Endothelial cell of hepatic sinusoid (primary cell): ENCODE measurements at regions not wholly inside any gene's neighbourhood (a gene's known extent, or its start where the extent isn't known, plus 50 kb on each side); places are given as distances from the start of the nearest gene placed in this dataset.

Experiments
- in situ Hi-C: cut with HindIII; loops from 2 replicates; pipeline ENCODE4 v1.10.0; 2017; ENCODE audit warnings: low sequenced_read_pairs

- in situ Hi-C loops: no loop called here
These were observed 742.6 kb upstream of the HS6ST1 start for GRCh38 chr2:129061069-129061768.

DNA sequence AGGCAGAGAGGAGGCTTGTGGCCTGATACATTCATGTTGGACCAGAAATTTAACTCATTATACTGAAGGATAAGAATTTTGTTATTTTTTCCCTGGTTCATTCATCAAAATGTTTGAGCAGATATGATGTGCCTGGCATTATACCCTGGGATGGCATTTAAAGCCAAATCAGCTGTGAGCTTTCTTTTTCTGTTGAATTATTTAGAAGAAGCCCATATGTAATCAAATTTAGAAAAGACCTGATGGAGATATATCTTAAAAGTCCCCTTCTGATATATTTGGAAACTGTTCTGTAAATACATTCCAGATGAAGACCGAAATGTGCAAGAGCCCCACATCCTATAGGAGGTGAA, 743.1 kb upstream of the HS6ST1 start:
- in situ Hi-C loops: no loop called here

- in situ Hi-C loops: no loop called here
These were observed 743.7 kb upstream of the HS6ST1 start for GRCh38 chr2:129062146-129062912.

- in situ Hi-C loops: no loop called here
These were observed 748.4 kb upstream of the HS6ST1 start for GRCh38 chr2:129067070-129067469.

- in situ Hi-C loops: no loop called here
These were observed 749.3 kb upstream of the HS6ST1 start for GRCh38 chr2:129067953-129068352.

GRCh38 chr2:129068543-129068942, 749.9 kb upstream of the HS6ST1 start:
- in situ Hi-C loops: no loop called here

- in situ Hi-C loops: no loop called here
These were observed 751.4 kb upstream of the HS6ST1 start for GRCh38 chr2:129069875-129070594.

- in situ Hi-C loops: no loop called here
These were observed 752.0 kb upstream of the HS6ST1 start for GRCh38 chr2:129070663-129071062.

- in situ Hi-C loops: no loop called here
These were observed 752.9 kb upstream of the HS6ST1 start for GRCh38 chr2:129071531-129071930.

DNA sequence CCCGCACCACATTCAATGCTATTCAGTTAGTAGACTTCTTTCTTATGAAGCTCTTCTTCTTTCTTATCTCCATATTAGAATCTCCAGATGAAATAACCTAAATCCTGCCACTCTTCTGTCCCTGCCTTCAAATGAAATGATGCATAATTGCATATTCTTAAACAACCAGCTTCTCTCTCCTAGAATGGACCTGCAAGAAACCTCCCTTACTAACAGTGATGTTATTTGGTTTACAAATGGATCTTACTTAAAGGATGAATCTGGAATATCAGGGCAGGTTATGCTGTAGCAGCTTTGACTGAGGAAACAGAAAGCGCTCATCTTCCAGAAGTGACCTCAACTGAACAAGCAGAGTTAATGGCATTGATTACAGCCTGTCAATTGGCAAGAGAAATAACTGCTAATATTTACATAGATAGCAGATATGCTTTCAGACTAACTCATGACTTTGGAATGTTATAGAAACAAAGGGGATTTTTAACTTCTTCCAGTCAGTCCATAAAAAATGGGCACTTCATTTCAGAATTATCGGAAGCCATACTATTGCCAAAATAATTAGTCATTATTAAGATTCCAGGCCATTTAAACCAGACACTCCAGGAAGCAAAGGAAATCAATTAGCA, 755.7 kb upstream of the HS6ST1 start:
- in situ Hi-C loops: no loop called here

GRCh38 chr2:129078548-129078947, 759.9 kb upstream of the HS6ST1 start:
- in situ Hi-C loops: no loop called here

GRCh38 chr2:129080715-129081476, 762.2 kb upstream of the HS6ST1 start:
- in situ Hi-C loops: no loop called here

DNA sequence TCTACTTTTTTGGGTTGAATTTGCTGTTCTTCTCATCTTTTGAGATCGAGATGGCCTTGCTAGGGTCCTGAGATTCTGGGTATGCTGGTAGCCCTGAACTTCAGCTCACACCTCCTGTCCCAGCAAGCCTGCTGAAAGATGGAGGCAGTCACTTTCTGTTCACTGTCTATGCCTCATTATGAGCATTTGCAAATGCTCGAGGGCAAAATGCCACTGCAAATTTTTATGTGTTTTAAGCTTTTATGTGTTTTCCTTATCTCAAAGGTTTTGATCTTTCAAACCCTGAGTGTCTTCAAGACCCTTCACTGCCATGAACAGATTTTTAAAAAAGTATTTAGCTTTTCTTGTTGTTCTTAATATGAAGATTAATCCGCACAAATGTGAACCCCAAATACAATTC, 766.7 kb upstream of the HS6ST1 start:
- in situ Hi-C loops: no loop called here

GRCh38 chr2:129087133-129087813, 768.6 kb upstream of the HS6ST1 start:
- in situ Hi-C loops: no loop called here

DNA sequence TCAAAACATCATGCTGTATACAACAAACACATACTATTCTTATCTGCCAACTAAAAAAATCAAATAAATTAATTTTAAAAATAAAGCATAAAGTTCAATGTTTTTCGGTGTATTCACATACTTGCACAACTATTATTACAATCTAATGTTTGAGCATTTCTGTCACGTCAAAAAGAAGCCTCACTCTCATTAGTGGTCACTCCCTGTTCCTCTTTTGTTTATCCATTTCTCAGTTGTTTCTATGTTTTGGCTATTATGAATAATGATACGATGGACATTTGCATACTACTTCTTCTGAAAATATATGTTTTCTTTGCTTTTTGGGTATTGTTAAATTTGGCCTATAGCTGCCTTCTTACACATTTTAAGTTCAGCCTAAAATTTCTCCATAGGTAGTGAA, 773.0 kb upstream of the HS6ST1 start:
- in situ Hi-C loops: no loop called here

- in situ Hi-C loops: no loop called here
These were observed 774.3 kb upstream of the HS6ST1 start for GRCh38 chr2:129092956-129093355.

GRCh38 chr2:129101186-129101585, 782.5 kb upstream of the HS6ST1 start:
- in situ Hi-C loops: no loop called here

DNA sequence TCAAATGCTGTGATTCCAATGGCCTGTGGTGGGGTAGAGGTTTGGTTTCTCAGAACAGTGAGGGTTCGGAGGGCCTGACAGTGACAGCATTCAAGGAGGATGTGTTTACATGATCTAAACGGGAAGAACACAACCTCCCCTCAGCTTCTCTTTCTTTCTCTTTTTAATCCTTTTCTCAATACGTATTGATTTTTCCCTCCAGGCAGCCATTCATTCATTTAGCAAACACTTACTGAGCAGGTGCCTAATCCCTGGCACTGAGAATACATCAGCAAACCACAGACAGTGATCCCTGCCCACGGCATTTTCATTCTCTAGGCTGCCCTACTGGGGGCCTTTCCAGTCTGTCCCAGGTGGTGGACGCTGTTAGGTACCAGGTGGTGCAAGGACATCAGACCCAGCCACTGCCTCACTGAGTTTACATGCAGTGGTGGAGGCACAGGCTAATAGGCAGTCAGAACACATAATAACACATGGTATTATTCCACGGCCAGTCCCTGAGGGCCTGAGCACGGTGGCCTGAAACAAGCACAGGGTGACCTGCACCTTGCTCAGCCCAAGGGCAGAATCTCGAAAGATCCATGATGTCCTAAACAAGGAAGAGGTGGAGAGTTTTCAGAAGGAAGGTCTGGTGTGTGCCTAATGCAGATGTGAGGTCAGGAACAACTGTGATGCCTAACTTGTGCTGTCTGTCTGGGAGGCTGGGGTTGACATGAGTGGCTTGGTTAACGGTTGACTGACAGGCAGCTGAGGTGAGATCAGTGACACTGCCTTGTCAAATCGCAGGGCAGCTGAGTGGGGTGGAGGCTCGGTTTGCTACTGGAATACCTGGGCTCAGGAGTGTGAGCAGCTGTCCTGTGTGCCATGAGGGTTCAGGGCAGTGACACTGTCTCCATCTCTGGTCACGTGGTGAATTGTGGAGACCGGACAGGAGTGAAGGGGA, 785.5 kb upstream of the HS6ST1 start:
- in situ Hi-C loops: no loop called here

DNA sequence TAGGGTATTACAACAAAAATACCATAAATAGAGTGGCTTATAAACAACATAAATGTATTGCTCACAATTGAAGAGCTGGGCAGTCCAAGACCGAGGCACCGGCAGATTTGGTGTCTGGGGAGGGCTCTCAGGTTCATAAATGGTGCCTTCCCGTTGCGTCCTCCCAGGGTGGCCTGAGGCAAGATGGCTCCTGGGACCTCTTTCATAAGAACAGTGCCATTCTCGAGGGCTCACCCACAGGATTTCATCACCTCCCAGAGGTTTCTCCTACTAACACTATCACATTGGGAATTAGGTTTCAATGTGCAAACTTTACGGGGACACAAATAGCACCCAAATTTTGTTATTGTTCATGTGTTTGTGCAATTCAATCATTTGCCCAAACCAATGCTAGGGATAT, 793.5 kb upstream of the HS6ST1 start:
- in situ Hi-C loops: no loop called here
